ENCODE measurements at regions not wholly inside any gene's neighbourhood (a gene's known extent, or its start where the extent isn't known, plus 50 kb on each side); places are given as distances from the start of the nearest gene placed in this dataset.

GRCh38 chr20:24815196-24815815 is 133.8 kb upstream of the CST7 start:
- Histone ChIP-seq H2AFZ (ENCODE audit: insufficient read depth, low read depth, low read length, poor library complexity, severe bottlenecking) (no peak overlapping the region), H3K36me3 (replicated peaks in 1 of 2; ENCODE audit: control insufficient read depth in 1 of 2, insufficient read depth in 2 of 2, low read length in 2 of 2) (no peaks in the 10 kb centered on the region), H3K27me3 (ENCODE audit: control insufficient read depth in 2 of 2, insufficient read depth in 2 of 2, low read length in 2 of 2) (no peaks in the 10 kb centered on the region), H3K9me3 (replicated peaks in 1 of 2; ENCODE audit: control insufficient read depth in 1 of 2, insufficient read depth in 1 of 2, low read length in 2 of 2) (peaks cover 0 to 5% of the 10 kb centered on the region in 2 donors), H3K4me1 (ENCODE audit: control insufficient read depth in 1 of 2, insufficient read depth in 2 of 2, low read length in 2 of 2) (peaks cover 0 to 8% of the 10 kb centered on the region in 2 donors), H3K27ac (ENCODE audit: low read depth in 1 of 2, low read length in 2 of 2) (no peak overlapping the region), H3K9ac (ENCODE audit: insufficient read depth, low read length, poor library complexity, severe bottlenecking) (no peak overlapping the region), H3K79me2 (ENCODE audit: insufficient read depth, low read length) (no peaks in the 10 kb centered on the region), H3K4me2 (replicated peaks; ENCODE audit: extremely low read depth, low read length, poor library complexity, severe bottlenecking) (no peak overlapping the region), H3K4me3 (replicated peaks in 1 of 3; ENCODE audit: low read depth in 2 of 3, low read length in 3 of 3) (no peak overlapping the region), H4K20me1 (ENCODE audit: insufficient read depth, low read length) (no peaks in the 10 kb centered on the region)
- H3K27me3 Mint-ChIP-seq (ENCODE audit: low read depth in 3 of 3), result peaks cover 0 to 3% (median 0%) of the 10 kb centered on the region in 3 donors
- TF ChIP-seq CTCF (IDR thresholded peaks at IDR 0.05), result no peak
- H3K36me3 Mint-ChIP-seq, result no peaks in the 10 kb centered on the region
- H3K27ac Mint-ChIP-seq, result no peak overlapping the region
- peaks cover 0 to 6% (median 3%) of the 10 kb centered on the region in 7 donors for H3K9me3 Mint-ChIP-seq
- intact Hi-C loops (cut with micrococcal nuclease), result no loop called here
- H3K4me3 Mint-ChIP-seq, result no peak overlapping the region
- DNase-seq, result no peak
- 90% methylated on average over 11 of the region's 16 CpGs for WGBS (ENCODE audit: insufficient coverage)
- peaks cover 12% of the 10 kb centered on the region for H3K4me1 Mint-ChIP-seq

GRCh38 chr20:24815931-24816330 is 133.1 kb upstream of the CST7 start:
- peaks cover 0 to 8% of the 10 kb centered on the region in 2 donors for H3K4me1 ChIP-seq (ENCODE audit: control insufficient read depth in 1 of 2, insufficient read depth in 2 of 2, low read length in 2 of 2)
- no peak overlapping the region for H3K27ac ChIP-seq (ENCODE audit: low read depth in 1 of 2, low read length in 2 of 2)
- H3K27me3 ChIP-seq (ENCODE audit: control insufficient read depth in 2 of 2, insufficient read depth in 2 of 2, low read length in 2 of 2), result no peaks in the 10 kb centered on the region
- H3K4me3 ChIP-seq (replicated peaks in 1 of 3; ENCODE audit: low read depth in 2 of 3, low read length in 3 of 3), result no peak overlapping the region
- Mint-ChIP-seq H3K27me3 (ENCODE audit: low read depth in 3 of 3) (peaks cover 0 to 3% (median 0%) of the 10 kb centered on the region in 3 donors), H3K4me1 (peaks cover 12% of the 10 kb centered on the region), H3K9me3 (peaks cover 0 to 6% (median 3%) of the 10 kb centered on the region in 7 donors), H3K4me3 (no peak overlapping the region), H3K27ac (no peak overlapping the region), H3K36me3 (no peaks in the 10 kb centered on the region)
- H3K9ac ChIP-seq (ENCODE audit: insufficient read depth, low read length, poor library complexity, severe bottlenecking), result no peak overlapping the region
- intact Hi-C loops (cut with micrococcal nuclease), result no loop called here
- no peaks in the 10 kb centered on the region for H3K79me2 ChIP-seq (ENCODE audit: insufficient read depth, low read length)
- no peaks in the 10 kb centered on the region for H4K20me1 ChIP-seq (ENCODE audit: insufficient read depth, low read length)
- no peak overlapping the region for H2AFZ ChIP-seq (ENCODE audit: insufficient read depth, low read depth, low read length, poor library complexity, severe bottlenecking)
- no peaks in the 10 kb centered on the region for H3K36me3 ChIP-seq (replicated peaks in 1 of 2; ENCODE audit: control insufficient read depth in 1 of 2, insufficient read depth in 2 of 2, low read length in 2 of 2)
- H3K9me3 ChIP-seq (replicated peaks in 1 of 2; ENCODE audit: control insufficient read depth in 1 of 2, insufficient read depth in 1 of 2, low read length in 2 of 2), result peaks cover 0 to 5% of the 10 kb centered on the region in 2 donors
- DNase-seq, result no peak
- H3K4me2 ChIP-seq (replicated peaks; ENCODE audit: extremely low read depth, low read length, poor library complexity, severe bottlenecking), result no peak overlapping the region
- no peak for TF ChIP-seq CTCF (IDR thresholded peaks at IDR 0.05)
- WGBS (ENCODE audit: insufficient coverage), result 95% methylated on average over 10 of the region's 17 CpGs

Data from CD14-positive monocyte (primary cell).